ENCODE measurements at regions not wholly inside any gene's neighbourhood (a gene's known extent, or its start where the extent isn't known, plus 50 kb on each side); places are given as distances from the start of the nearest gene placed in this dataset.

GRCh38 chr7:46468753-46469356 is 547.8 kb upstream of the IGFBP3 start:
- DNase-seq, result no peak

- no peak for DNase-seq
Measured at GRCh38 chr7:46463170-46463569, 542.1 kb upstream of the IGFBP3 start.

DNA sequence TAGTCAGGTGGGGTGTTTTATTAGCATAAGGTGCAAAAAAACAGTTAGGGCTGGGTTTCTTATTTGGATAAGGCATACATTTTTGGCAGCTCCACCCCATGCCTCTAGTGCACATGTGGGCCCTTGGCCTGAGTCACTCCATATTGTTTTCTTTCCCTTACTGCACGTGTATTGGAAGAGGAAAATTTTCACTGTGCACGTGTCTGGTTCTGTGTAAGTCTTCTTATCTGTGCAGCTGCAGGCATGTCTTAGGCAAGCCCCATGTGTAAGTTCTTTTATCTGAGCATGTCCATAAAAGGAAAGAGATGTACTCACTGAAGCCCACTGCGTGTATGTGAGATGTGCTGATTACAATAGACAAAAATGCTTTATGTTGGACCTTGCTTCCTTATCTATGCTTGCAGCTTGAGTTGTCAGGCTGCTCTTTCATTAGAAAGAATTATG is 540.3 kb upstream of the IGFBP3 start:
- no peak for DNase-seq

GRCh38 chr7:46459942-46460341 is 538.9 kb upstream of the IGFBP3 start:
- no peak for DNase-seq

DNA sequence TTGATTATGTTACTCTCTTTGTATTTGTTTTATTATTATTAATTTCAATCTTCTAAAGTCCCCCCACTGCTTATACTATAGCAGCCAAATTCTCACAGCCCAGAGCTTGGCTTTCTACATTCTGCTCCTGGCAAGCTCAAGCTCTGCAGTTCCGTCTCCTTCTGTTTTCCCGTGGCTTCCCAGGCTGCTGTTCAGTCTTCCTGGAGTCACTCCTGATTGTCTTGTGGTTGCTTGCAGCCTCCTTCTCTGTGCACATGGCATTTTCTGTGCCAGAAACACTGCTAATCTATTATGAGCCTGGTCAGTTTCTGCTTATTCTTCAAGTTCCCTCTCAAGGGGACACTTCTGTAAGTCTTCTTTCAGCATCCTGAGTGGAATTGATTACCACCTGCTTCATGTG is 533.7 kb upstream of the IGFBP3 start:
- DNase-seq, result no peak

DNA sequence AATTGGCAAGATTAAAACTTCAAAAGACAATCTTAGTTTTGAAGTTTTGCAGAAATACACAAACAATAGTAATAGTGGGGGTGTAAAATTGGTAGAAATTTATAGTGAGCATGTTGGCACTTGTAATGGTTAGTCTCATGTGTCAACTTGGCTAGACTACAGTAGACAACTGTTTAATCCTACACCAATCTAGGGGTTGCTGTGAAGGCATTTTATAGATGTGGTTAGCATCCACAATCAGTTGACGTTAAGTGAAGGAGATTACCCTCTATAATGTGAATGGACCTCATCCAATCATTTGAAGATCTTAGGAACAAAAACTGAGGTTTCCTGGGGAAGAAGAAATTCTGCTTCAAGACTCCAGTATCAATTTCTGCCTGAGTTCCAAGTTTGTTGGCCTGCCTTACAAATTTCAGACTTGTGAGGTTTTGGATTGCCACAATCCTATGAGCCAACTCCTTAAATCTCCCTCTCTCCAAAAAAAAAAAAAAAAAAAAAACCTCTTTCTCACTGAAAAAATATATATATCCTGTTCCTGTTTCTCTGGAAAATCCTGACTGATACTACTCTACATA is 531.6 kb upstream of the IGFBP3 start:
- no peak for DNase-seq

GRCh38 chr7:46451846-46452245 is 530.8 kb upstream of the IGFBP3 start:
- DNase-seq, result no peak

DNA sequence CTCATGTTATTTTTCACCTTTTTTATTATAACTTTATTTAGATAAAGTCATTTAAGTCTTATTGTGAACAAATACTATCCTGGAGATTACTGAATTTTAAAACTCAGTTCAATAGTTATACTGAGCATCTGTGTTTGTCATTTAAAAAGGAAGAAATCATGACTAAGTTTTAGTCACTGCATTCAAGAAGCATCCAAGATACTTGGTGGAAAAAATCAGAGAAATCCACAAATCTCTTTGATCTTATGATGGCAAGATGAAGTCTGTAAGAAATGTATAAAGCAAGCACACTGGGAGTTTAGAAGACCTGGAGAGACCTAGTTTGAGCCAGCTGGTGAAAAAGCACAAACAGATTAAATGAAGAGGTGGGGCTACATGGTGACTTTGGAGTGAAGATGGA is 529.8 kb upstream of the IGFBP3 start:
- no peak for DNase-seq

DNA sequence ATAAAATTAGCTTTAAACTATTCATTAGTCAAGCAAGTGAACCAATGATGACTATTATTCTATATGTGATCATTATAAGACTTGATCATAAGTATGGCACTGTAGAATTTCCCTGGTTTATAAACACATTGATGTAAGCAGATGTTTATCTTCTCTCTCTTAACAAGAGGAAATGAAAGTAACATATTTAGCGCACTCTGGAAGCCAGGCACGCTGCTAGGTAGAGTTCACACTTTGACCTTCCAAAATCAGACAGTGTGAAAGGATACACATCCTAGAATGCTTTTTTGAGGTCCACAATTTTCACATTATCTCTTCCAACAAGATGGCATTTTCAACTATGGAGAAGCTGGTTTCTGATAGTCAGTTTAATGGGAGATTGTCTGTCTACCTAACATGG is 529.4 kb upstream of the IGFBP3 start:
- DNase-seq, result no peak

GRCh38 chr7:46449743-46450142 is 528.7 kb upstream of the IGFBP3 start:
- no peak for DNase-seq

DNA sequence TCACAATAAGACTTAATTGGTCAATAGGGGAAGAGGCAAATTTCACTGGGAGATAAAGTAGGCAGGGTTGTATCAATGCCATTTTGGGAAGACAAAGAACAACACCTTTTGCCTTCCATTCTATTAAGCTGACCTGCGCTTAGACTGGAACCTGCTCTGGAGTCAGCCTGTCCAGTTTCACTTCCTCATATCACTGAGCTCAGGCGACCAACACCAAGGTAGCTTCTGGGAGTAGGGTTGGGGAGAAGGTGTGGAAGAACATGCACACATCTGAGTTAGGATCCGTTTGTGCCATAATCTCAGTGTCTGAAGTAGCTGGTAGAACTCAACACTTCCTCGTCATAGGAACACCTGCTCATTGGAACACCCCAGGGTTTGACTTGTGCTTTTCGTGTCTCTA is 527.4 kb upstream of the IGFBP3 start:
- DNase-seq, result no peak

- no peak for DNase-seq
Measured at GRCh38 chr7:46446151-46446550, 525.1 kb upstream of the IGFBP3 start.

- DNase-seq, result no peak
Measured at GRCh38 chr7:46444256-46444655, 523.2 kb upstream of the IGFBP3 start.

- DNase-seq, result no peak
Measured at GRCh38 chr7:46440186-46440585, 519.1 kb upstream of the IGFBP3 start.

DNA sequence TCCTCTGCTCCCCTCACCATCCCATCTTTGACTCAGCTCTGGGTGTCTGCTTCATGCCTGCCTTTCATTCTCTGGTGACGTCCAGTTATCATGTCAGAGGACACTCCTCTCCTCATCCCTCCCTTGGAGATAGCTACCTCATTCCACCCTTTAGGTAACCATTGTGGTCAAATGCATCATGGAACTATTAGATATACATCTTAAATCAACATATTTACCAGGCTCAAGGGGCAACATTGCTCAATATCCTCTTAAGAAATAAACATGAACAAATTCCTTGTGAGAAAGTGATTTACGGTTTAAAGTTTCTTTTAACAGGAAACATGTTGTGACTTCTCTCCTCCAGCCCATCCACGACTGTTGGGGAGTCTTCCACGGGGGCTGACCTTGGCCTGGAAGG is 511.6 kb upstream of the IGFBP3 start:
- DNase-seq, result no peak

- no peak for DNase-seq
Measured at GRCh38 chr7:46428295-46428694, 507.2 kb upstream of the IGFBP3 start.

DNA sequence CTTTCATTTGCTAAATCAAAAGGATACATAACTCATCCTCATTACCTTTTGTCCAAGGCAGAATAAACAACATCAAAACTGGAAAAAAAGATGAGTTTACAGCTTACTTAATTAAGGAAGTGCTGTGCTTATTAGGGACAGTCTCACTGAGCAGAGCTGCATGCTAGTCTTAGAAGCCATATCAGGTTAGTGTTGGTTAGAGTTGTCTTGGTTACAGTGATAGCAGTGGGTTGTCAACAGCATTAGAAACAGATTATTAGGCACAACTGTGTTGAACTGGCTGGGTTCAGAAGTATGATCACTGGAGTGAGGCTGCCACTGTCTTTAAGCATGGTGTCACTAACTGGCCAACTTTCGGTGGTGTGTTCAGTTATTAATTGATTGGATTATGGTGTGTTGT is 503.9 kb upstream of the IGFBP3 start:
- DNase-seq, result peak in 1 of 2 donors; percentile 0

GRCh38 chr7:46421441-46422230 is 500.6 kb upstream of the IGFBP3 start:
- no peak for DNase-seq

DNA sequence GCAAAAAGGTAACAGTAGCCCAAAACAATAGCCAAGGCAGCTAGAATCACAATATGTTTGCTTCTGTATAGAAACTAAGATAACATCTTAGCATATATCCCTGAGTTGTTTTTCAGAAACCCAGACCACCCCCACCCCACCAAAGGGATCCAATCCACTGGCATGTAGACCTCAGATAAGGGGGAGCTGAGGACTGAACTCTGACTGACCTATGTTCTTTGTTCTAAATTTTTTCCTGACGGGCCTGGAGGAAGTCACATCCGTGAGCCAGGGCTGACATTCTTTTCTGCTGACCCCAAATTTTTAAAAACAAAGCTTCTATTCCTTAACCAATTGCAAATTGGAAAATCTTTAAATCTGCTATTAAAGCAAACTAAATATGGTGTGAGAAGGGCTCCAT is 493.9 kb upstream of the IGFBP3 start:
- DNase-seq, result no peak

DNA sequence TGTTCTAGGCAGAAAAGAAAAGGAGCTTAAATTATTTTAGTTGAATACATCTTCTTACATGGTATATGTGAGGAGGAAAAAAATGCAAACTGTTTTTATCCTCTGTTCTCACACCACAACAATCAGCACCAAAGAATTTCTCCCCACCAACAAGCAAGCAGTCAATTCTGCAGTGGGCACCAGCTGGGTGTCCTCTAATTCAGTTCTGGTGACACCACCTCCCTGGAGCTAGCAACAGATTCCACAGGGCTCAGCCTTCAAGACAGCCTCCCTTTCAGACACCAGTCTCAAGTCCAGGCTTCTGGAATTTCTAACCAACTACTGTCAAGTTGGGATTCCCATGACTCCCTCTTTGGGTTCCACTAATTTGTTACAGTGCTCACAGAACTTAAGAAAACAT is 490.2 kb upstream of the IGFBP3 start:
- DNase-seq, result no peak

GRCh38 chr7:46407125-46407524 is 486.1 kb upstream of the IGFBP3 start:
- no peak for DNase-seq

GRCh38 chr7:46397591-46397990 is 476.5 kb upstream of the IGFBP3 start:
- DNase-seq, result no peak

DNA sequence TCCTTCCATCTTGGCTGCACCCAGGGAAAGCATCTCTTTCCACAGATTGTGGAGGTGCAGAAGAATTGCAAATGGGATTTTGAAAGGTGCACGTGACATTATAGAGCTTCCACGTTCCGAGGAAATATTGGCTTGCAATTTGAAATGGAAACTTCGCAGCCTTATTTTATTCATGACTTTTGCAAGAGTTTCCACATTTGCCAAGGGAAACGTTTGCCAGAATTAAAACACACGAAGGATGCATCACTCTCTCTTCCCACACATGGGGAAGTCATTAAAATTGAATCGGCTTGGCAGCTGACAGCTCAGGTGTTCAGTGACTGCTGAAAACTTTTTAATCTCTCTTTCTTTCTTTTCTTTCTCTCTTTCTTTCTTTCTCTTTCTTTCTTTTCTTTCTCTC is 475.4 kb upstream of the IGFBP3 start:
- DNase-seq, result no peak

- DNase-seq, result no peak
Measured at GRCh38 chr7:46393142-46393541, 472.1 kb upstream of the IGFBP3 start.
